HG02798 (cell line): ENCODE measurements at regions not wholly inside any gene's neighbourhood (a gene's known extent, or its start where the extent isn't known, plus 50 kb on each side); places are given as distances from the start of the nearest gene placed in this dataset.
A peak's percentile ranks its signal among the peaks of the same experiment; 100 is the strongest.
"Not testable (repeated sequence)": the region's sequence is repeated elsewhere in the genome, so short reads cannot be mapped to it uniquely, and the experiment has no call there.

Source experiments
- ATAC-seq: cut with Tn5 transposase; IDR thresholded peaks from one replicate; pipeline ENCODE4 v1.9.1; 2021; ENCODE audit warnings: mild to moderate bottlenecking; ENCODE audit not compliant: unreplicated experiment, poor library complexity

DNA sequence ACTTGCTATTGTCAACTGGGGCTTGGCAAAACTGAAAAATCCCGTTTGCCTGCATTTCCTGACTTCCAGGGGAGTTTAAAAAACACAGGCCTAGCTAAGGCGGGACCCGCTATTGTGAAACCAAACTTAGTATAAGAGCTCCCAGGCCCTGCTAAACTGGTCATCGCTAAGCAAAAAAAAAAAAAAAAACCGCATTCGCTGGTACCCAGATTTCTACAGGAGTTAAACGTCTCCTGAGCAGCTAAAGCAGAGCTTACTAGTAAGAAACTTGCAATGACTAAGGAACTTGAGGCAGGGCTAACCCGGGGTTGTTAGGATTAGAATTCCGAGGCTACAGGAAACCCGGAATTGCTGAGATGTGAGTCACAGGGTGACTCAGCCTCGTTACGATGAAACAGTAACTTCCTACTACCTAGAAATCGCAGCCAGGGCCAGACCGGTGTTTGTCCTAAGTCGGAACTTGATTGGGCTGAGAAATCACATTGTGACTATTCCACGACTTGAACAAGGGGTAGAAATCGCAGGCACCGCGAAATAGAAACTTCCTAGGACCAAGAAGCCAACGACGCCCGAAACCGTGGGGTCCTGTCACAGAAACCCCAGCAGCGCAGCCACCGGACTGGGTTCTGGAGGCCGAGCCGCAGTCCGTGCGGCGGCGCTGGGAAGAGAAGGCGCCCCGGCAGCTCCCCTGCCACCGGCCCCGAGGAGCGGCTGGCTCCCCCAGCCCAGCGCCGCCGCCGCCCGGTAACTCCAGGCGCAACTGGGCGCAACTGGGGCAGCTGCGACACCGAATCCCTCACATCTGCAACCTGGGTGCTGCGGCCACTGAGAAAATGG lies 89.4 kb downstream of the ANXA2R start:
- ATAC-seq: peak; percentile 41

DNA sequence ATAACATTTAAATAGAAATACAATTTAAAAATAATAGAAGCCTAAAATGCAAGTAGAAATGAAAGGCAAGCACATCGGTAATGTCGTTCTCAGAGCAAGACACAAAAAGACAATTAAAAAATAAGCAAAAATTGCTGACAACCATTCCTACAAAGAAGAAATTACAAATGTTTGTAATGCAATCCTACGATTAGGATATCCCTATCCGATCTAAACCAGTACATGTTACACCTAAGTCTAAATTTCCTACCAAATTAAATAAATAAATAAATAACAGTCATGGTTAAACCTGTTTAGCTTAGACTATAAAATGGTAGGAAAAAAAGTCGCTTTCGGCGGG lies 90.0 kb downstream of the ANXA2R start:
- ATAC-seq: no peak

DNA sequence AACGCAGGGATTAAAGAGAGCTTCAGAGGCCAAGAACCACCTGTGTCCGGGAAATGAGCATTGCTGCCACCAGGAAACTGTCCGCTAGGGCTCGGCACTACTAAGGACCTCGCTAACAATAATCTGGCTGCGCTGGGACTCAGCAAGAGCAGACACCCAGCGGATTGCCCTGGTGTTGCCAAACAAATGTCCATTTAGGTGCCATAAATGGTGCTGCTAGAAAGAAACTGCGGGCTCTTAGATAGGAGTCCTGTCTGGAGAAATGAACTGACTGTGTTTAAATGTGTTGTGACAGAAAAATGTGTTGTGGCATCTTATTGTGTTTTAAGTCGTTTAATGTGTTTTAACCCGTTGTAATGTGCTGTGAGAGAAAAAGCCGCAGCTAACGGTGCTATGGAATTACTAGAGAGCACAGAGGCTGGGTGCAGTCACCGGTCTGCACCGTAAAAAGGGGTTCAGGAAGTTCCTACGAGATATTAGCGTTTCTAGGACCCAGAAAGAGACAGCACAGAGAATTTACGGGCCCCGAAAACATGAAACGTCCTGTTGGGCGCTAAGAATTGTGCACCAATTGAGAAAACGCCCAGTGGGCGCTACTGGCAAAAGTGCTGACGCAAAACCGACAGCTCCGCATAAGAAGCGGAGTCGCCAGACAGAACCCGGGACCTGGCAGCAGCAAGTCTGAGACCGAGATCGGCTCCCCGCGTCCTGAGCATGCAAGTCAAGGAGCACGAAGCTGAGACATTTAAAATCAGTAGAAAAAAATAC lies 90.6 kb downstream of the ANXA2R start:
- ATAC-seq: peak; percentile 70

GRCh38 chr5:42948961-42949347 lies 91.2 kb downstream of the ANXA2R start:
- ATAC-seq: no peak

- ATAC-seq: no peak
Measured at GRCh38 chr5:42944989-42945388, 95.1 kb downstream of the ANXA2R start.

DNA sequence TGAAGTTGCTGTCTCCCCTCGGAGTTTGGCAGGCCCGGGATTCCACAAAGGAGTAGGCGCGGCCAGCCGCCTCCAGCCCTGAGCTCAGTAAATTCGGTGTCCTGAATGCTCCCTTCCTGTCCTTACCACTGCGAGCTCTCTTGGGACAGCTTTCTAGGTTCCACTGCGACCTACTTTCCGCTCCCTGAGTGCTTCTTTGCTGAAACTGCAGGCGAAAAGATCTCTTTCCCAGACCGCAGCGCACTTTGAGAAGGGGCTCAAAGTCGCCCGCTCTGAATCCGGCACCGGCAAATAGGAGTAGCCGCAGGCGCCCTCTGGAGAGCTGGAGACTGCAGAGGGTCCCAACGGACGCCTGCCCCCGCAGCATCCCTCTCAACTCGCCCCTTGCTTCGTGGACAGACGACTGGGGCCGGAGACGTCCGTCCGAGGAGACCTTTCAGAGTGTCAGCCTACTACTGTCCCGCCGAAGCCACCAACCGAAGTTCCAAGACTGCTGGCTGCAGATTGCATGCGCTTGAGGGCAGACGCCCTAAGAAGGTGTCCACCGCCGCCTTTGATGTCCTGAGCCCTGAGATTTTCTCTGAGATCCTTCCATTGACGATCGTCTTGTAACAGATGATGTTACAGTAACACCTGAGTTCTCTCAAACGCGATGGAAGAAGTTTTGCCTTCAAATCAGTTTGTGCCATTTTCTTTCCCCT lies 96.0 kb downstream of the ANXA2R start:
- no peak for ATAC-seq

GRCh38 chr5:42940853-42941252 lies 99.3 kb downstream of the ANXA2R start:
- no peak for ATAC-seq

GRCh38 chr5:42932011-42932410 lies 108.1 kb downstream of the ANXA2R start:
- not testable (repeated sequence) for ATAC-seq

DNA sequence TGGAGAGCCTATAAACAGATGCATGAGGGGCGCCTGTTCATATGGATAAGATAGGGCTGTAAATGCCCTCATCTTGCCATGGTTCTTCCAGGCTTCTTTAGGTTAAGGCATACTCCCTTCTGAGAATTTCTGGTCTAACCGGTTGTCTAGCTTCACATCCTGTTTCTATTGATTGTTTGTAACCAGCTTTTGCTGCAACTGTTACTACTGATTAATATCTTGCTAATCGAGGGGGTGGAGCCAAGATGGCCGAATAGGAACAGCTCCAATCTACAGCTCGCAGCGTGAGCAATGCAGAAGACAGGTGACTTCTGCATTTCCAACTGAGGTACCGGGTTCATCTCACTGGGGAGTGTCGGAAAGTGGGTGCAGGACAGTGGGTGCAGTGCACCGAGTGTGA lies 108.7 kb downstream of the ANXA2R start:
- not testable (repeated sequence) for ATAC-seq

GRCh38 chr5:42930934-42931333 lies 109.2 kb downstream of the ANXA2R start:
- no peak for ATAC-seq

GRCh38 chr5:42929871-42930270 lies 110.2 kb downstream of the ANXA2R start:
- ATAC-seq: no peak

- peak; percentile 76 for ATAC-seq
Measured at GRCh38 chr5:42927730-42928129, 112.4 kb downstream of the ANXA2R start.

DNA sequence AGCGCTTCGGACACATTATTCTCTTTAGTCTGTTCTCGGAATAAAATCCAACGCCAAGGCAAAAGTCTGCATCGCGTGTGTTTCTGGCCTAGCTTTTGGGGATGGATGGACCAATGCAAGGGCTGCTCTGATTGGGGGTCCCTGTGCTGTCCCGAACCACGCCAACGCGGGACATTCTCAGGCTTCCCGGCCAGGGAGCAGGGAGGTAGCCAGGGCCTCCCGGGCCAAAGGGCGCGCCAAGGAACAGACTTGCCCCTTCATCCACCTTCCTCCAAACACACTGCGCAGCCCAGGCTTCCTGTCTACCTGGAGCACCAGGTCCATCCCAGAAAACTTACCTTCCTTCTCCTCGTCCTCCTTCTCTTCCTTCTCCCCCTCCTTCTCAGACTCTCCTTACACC lies 113.0 kb upstream of the SELENOP start:
- ATAC-seq: no peak

GRCh38 chr5:42924226-42924625 lies 112.5 kb upstream of the SELENOP start:
- ATAC-seq: no peak

DNA sequence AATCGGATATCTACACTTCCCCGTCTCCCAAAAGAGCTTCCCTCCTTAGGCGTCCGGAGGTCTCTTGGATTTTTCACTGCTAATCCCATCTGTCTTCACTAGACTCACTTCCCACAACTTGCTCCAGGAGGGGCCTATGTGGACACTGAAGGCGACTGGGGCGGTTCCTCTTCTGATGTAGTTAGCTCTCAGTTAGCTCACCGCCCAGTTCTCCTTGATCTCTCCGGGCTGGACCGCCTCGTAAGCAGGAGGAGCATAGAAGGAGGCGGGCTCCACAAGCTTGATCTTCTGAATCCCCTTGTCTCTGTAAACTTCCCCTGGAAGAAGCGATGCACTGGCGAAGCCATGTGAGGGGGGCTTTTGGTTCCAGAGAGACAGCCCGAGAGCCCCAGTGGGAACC lies 112.0 kb upstream of the SELENOP start:
- no peak for ATAC-seq

GRCh38 chr5:42919600-42919999 lies 107.9 kb upstream of the SELENOP start:
- ATAC-seq: no peak

GRCh38 chr5:42915306-42915866 lies 103.7 kb upstream of the SELENOP start:
- ATAC-seq: no peak

- ATAC-seq: no peak
Measured at GRCh38 chr5:42912184-42912798, 100.6 kb upstream of the SELENOP start.

GRCh38 chr5:42908509-42909488 lies 97.1 kb upstream of the SELENOP start:
- ATAC-seq: peak; percentile 92
